IPS DF 6.9 (cell line): ENCODE measurements at regions not wholly inside any gene's neighbourhood (a gene's known extent, or its start where the extent isn't known, plus 50 kb on each side); places are given as distances from the start of the nearest gene placed in this dataset.

Source experiments
- DNase-seq: peaks from one replicate; pipeline ENCODE4 v3.0.0-alpha.2; 2013; ENCODE audit warnings: low read depth, low spot score
- H3K27ac ChIP-seq: one replicate; pipeline ENCODE4 v1.5.1; 2013; ENCODE audit warnings: low read length, control low read depth
- H3K27me3 ChIP-seq: 2 replicates; pipeline ENCODE4 v1.6.1; 2013; ENCODE audit warnings: mild to moderate bottlenecking, low read length; ENCODE audit not compliant: control insufficient read depth, insufficient read depth
- H3K36me3 ChIP-seq: 2 replicates; pipeline ENCODE4 v1.6.1; 2013; ENCODE audit warnings: low read length; ENCODE audit not compliant: control insufficient read depth, insufficient read depth
- H3K4me1 ChIP-seq: 2 replicates; pipeline ENCODE4 v1.6.1; 2013; ENCODE audit warnings: low read length; ENCODE audit not compliant: control insufficient read depth, insufficient read depth
- H3K4me3 ChIP-seq: 2 replicates; pipeline ENCODE4 v1.5.1; 2013; ENCODE audit warnings: mild to moderate bottlenecking, low read length
- H3K9me3 ChIP-seq: 2 replicates; pipeline ENCODE4 v1.6.1; 2013; ENCODE audit warnings: low read length, inconsistent platforms; ENCODE audit not compliant: control insufficient read depth, insufficient read depth
- WGBS: extraction: QIAGEN DNeasy Blood & Tissue Kit; methylation state at CpG from one replicate; pipeline ENCODE4 v1.1.7; 2013; ENCODE audit warnings: mixed read lengths, missing lambda C conversion rate; ENCODE audit not compliant: insufficient read length, insufficient coverage; 5-methylcytosine and 5-hydroxymethylcytosine counted together

GRCh38 chr3:127033171-127033570, 50.3 kb downstream of the PLXNA1 start:
- no peaks in the 10 kb centered on the region; the same call in 1 of the 2 replicates for H3K4me1 ChIP-seq
- H3K27me3 ChIP-seq, result no peaks in the 10 kb centered on the region
- H3K9me3 ChIP-seq, result no peaks in the 10 kb centered on the region
- DNase-seq, result no peak
- H3K4me3 ChIP-seq, result no peak overlapping the region
- WGBS, result no CpG with 5 or more reads among the region's 6 CpGs
- H3K27ac ChIP-seq, result no peak overlapping the region
- peaks cover 46% of the 10 kb centered on the region for H3K36me3 ChIP-seq

- Histone ChIP-seq H3K36me3 (peaks cover 40% of the 10 kb centered on the region), H3K9me3 (no peaks in the 10 kb centered on the region), H3K27ac (no peak overlapping the region), H3K4me3 (no peak overlapping the region), H3K4me1 (no peaks in the 10 kb centered on the region; the same call in 1 of the 2 replicates), H3K27me3 (no peaks in the 10 kb centered on the region)
- DNase-seq, result no peak
- no CpG with 5 or more reads among the region's 20 CpGs for WGBS
These were observed 50.9 kb downstream of the PLXNA1 start for GRCh38 chr3:127033786-127034185.

DNA sequence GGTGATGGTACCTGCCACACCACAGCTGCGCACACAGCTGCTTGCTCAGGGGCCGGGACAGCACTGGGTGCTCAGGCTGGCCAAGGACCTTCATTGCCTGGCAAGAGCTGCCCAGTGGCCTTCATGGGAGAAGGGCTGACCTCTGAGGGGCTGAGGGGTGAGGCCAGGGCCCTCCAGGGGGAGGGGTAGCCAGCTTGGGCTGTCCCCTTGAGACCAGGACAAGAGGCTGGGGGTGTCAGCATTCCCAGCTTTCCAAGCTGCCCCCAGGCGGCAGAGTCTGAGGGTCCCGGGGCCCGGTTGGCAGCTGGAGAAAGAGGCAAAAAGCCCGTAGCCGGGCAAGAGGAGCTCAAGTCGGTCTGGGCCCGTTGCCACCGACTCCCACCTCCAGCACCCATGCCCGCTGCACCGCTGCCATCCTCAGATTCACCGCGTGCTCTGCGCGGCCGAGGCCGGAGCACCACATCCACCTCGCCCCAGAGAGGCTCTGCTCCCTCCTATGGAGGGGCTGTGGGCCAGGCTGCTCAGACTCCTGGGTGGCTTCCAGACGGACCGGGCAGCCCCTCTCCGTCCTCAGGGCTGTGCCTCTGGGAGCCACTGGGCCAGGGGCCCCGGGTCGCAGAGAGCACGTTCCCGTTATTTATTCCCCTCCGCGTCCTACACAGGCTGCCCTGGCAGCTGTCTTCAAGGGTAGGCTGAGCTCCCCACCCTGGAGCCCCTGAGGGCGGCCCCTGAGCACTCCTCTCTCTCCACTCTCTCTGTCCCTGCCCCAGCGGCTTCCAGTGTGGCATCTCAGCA, 51.5 kb downstream of the PLXNA1 start:
- Histone ChIP-seq H3K4me1 (no peaks in the 10 kb centered on the region; the same call in 1 of the 2 replicates), H3K36me3 (peaks cover 35% of the 10 kb centered on the region), H3K4me3 (no peak overlapping the region), H3K27me3 (no peaks in the 10 kb centered on the region), H3K27ac (no peak overlapping the region), H3K9me3 (no peaks in the 10 kb centered on the region)
- no CpG with 5 or more reads among the region's 30 CpGs for WGBS
- no peak for DNase-seq

GRCh38 chr3:127034990-127035652, 52.2 kb downstream of the PLXNA1 start:
- WGBS, result no CpG with 5 or more reads among the region's 13 CpGs
- no peaks in the 10 kb centered on the region for H3K9me3 ChIP-seq
- H3K27ac ChIP-seq, result no peak overlapping the region

DNA sequence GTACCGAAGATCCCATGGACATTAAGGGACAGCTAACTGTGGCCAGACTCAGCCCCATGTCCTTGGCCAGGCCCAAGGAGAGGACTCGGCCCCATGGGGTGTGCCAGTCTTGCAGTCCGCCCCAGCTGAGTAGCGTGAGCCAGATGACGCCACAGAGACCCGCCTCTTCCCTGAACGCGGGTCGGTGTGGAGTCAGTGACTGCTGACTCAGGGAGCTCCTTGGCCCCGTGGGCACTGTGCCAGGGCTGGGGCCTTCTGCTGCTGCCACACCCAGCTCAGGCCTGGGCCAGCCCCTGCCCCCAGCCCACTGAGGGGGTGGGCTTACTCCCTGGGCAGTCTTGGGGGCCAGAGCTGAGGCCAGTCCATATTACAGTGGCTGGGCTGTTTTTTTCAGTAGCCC, 52.8 kb downstream of the PLXNA1 start:
- Histone ChIP-seq H3K9me3 (no peaks in the 10 kb centered on the region), H3K27me3 (no peaks in the 10 kb centered on the region), H3K4me3 (no peak overlapping the region), H3K36me3 (peaks cover 22% of the 10 kb centered on the region), H3K27ac (no peak overlapping the region), H3K4me1 (no peaks in the 10 kb centered on the region; the same call in 1 of the 2 replicates)
- DNase-seq, result no peak
- WGBS, result no CpG with 5 or more reads among the region's 10 CpGs

More at GRCh38 chr3:127034990-127035652, 52.2 kb downstream of the PLXNA1 start:
- peaks cover 28% of the 10 kb centered on the region for H3K36me3 ChIP-seq
- no peak for DNase-seq
- no peaks in the 10 kb centered on the region for H3K27me3 ChIP-seq
- no peaks in the 10 kb centered on the region; the same call in 1 of the 2 replicates for H3K4me1 ChIP-seq
- H3K4me3 ChIP-seq, result no peak overlapping the region

GRCh38 chr3:127036209-127037020, 53.5 kb downstream of the PLXNA1 start:
- WGBS, result no CpG with 5 or more reads among the region's 28 CpGs
- no peaks in the 10 kb centered on the region; the same call in 1 of the 2 replicates for H3K4me1 ChIP-seq
- H3K27ac ChIP-seq, result no peak overlapping the region
- no peak overlapping the region for H3K4me3 ChIP-seq
- peaks cover 22% of the 10 kb centered on the region for H3K36me3 ChIP-seq
- no peaks in the 10 kb centered on the region for H3K27me3 ChIP-seq
- no peaks in the 10 kb centered on the region for H3K9me3 ChIP-seq
- no peak for DNase-seq

DNA sequence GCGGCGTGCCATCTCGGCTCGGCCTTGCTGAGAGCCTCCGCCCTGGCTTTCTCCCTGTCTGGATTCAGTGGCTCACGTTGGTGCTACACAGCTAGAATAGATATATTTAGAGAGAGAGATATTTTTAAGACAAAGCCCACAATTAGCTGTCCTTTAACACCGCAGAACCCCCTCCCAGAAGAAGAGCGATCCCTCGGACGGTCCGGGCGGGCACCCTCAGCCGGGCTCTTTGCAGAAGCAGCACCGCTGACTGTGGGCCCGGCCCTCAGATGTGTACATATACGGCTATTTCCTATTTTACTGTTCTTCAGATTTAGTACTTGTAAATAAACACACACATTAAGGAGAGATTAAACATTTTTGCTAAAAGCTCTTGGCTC, 54.1 kb downstream of the PLXNA1 start:
- H3K4me3 ChIP-seq, result no peak overlapping the region
- no peak overlapping the region for H3K27ac ChIP-seq
- H3K36me3 ChIP-seq, result peaks cover 20% of the 10 kb centered on the region
- no peak for DNase-seq
- H3K9me3 ChIP-seq, result no peaks in the 10 kb centered on the region
- WGBS, result no CpG with 5 or more reads among the region's 16 CpGs
- H3K27me3 ChIP-seq, result no peaks in the 10 kb centered on the region
- H3K4me1 ChIP-seq, result no peaks in the 10 kb centered on the region; the same call in 1 of the 2 replicates

DNA sequence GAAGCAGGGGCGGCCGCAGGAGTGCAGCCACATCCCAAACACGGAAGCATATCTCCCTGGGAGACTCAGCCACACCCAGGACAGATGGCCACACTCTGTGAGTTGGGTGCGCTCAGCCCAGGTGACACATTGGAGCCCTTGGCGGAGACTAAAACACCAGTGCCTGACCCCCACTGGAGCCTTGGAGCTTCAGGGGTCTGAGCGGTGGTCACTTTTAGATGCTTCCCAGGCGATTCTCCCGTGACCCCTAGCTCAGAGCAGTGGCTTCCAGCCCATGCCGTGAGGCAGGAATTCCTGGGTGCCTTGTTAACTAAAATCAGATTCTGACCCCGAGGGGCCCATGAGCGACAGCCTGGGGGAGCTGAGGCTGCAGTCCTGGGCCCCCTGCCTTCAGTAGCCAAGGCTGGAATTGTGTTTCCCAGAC, 54.5 kb downstream of the PLXNA1 start:
- no peak for DNase-seq
- WGBS, result no CpG with 5 or more reads among the region's 11 CpGs
- no peaks in the 10 kb centered on the region for H3K9me3 ChIP-seq
- H3K4me3 ChIP-seq, result no peak overlapping the region
- H3K4me1 ChIP-seq, result no peaks in the 10 kb centered on the region; the same call in 1 of the 2 replicates
- H3K27ac ChIP-seq, result no peak overlapping the region
- H3K27me3 ChIP-seq, result no peaks in the 10 kb centered on the region
- H3K36me3 ChIP-seq, result peaks cover 16% of the 10 kb centered on the region

- peaks cover 4% of the 10 kb centered on the region; the same call in 1 of the 2 replicates for H3K4me1 ChIP-seq
- WGBS, result no CpG with 5 or more reads among the region's 10 CpGs
- no peak for DNase-seq
- H3K27me3 ChIP-seq, result no peaks in the 10 kb centered on the region
- H3K36me3 ChIP-seq, result peaks cover 10% of the 10 kb centered on the region
- no peak overlapping the region for H3K4me3 ChIP-seq
- no peak overlapping the region for H3K27ac ChIP-seq
- H3K9me3 ChIP-seq, result no peaks in the 10 kb centered on the region
These were observed 55.1 kb downstream of the PLXNA1 start for GRCh38 chr3:127037971-127038446.

DNA sequence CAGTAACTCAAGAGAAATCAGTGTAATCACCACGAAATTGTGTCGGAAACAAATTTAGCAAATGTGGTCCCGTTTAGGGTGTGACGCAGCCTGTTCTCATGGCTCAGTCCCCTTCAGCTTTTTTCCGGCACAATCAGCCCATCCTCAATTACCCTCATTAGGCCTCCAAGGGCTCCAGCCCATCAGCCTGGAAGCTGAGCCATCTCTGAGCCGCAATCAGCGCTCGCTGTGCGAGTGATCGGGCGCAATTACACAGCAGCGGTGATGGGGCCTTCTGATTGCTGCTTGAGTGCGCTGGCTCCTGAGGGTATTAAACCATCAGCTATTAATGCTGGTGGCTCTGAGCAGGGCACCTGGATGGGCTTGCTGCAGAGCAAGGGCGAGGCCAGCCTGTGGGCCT, 55.6 kb downstream of the PLXNA1 start:
- Histone ChIP-seq H3K27ac (no peak overlapping the region), H3K4me1 (peaks cover 6% of the 10 kb centered on the region; the same call in 1 of the 2 replicates), H3K9me3 (no peaks in the 10 kb centered on the region), H3K4me3 (no peak overlapping the region), H3K36me3 (peaks cover 6% of the 10 kb centered on the region; the same call in 1 of the 2 replicates), H3K27me3 (no peaks in the 10 kb centered on the region)
- no peak for DNase-seq
- no CpG with 5 or more reads among the region's 14 CpGs for WGBS
